H1 (cell line): ENCODE measurements at regions not wholly inside any gene's neighbourhood (a gene's known extent, or its start where the extent isn't known, plus 50 kb on each side); places are given as distances from the start of the nearest gene placed in this dataset.

ENCODE experiments used
- BRCA1 ChIP-seq: IDR thresholded peaks from 2 replicates; pipeline ENCODE4 v1.6.1; 2012; ENCODE audit warnings: low read depth, low read length, improper control_type of control experiment
- EP300 ChIP-seq, 2 experiments: IDR thresholded peaks; 1 replicate in 1 of 2; 2 replicates in 1 of 2; pipeline ENCODE4 v1.6.1; 2011 to 2012; ENCODE audit warnings: low read depth in 2 of 2, low read length in 2 of 2, mild to moderate bottlenecking in 2 of 2, borderline replicate concordance in 1 of 2, inconsistent platforms in 1 of 2, moderate library complexity in 1 of 2
- RBBP5 ChIP-seq: IDR thresholded peaks from 2 replicates; pipeline ENCODE4 v1.7.1; 2012; ENCODE audit warnings: low read depth, mild to moderate bottlenecking, inconsistent platforms, low read length, moderate library complexity, borderline replicate concordance
- RXRA ChIP-seq: IDR thresholded peaks from 2 replicates; pipeline ENCODE4 v1.6.1; 2011; ENCODE audit warnings: low read depth, mild to moderate bottlenecking, low read length, moderate library complexity; ENCODE audit not compliant: insufficient read depth
- SIN3A ChIP-seq, 2 experiments: IDR thresholded peaks in 1 of 2; conservative IDR thresholded peaks in 1 of 2; 2 replicates each; pipeline ENCODE4 v1.6.1; 2011 to 2012; ENCODE audit warnings: low read length in 2 of 2, improper control_type of control experiment in 1 of 2, low read depth in 1 of 2, mild to moderate bottlenecking in 1 of 2
- SP2 ChIP-seq: IDR thresholded peaks from 2 replicates; pipeline ENCODE4 v1.6.1; 2012; ENCODE audit warnings: mild to moderate bottlenecking, low read length, inconsistent platforms
- SUZ12 ChIP-seq: fragments of 200-600 bp; sonication (generic); IDR thresholded peaks from 2 replicates; pipeline ENCODE4 v1.6.1; 2012; ENCODE audit warnings: mild to moderate bottlenecking, inconsistent platforms, low read length, moderate library complexity, mixed read lengths
- TF ChIP-seq, protein P1 (sequence below): IDR thresholded peaks from 2 replicates; pipeline ENCODE4 v1.6.1; 2011; ENCODE audit warnings: low read depth, mild to moderate bottlenecking, low read length; ENCODE audit not compliant: insufficient read depth

DNA sequence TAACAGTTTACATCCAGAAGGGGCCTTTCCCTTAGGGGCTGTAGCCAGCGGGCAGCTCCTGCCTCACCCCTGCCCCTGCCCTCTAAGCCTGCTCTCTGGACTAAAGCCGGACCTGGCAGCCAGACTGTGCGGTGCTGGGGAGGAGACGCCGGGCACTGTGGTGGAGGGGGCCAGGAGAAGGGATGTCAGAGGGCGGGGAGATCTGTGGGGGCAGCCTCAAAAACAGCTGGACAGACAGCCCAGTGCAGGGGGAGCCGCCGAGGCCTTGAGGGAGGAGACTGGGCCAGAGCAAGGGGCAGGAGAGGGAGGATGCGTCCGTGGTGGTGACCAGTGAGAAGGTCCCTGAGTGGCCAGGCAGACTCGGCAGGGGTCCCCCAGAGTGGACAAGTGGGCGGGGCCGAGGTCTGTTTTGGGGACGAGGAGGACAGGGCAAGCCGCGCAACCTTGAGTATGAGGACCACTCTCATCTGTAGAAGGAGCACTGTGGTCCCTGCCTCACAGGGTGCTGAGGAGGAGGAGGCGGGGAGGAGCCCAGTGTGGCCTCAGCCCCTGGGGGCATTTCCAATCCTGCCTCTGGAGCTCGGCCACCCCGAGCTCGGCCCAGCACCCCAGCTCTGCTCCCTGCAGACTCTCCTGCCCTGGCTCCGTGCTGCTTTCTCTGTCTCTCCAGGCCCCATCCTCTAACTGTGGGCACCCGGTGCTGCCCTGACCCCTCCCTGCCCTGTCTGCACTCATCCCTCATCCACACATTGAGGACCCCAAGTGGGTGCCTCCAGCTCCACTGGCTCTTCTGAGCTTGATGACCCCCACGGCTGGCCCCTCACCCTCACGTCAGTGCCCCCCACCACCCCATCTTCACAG is 59.2 kb upstream of the NKX1-1 start (continued):
- no peak for TF ChIP-seq SIN3A (conservative IDR thresholded peaks at IDR 0.05 in 1 of 2, IDR thresholded peaks at IDR 0.05 in 1 of 2; ENCODE audit: low read depth in 1 of 2, low read length in 2 of 2)
- TF ChIP-seq RBBP5: no peak
- TF ChIP-seq RXRA: no peak
- no peak for TF ChIP-seq EP300 (IDR thresholded peaks at IDR 0.05; ENCODE audit: borderline replicate concordance in 1 of 2, low read depth in 2 of 2, low read length in 2 of 2)
- TF ChIP-seq SUZ12: no peak
- TF ChIP-seq SP2: no peak
- TF ChIP-seq, protein P1, sequence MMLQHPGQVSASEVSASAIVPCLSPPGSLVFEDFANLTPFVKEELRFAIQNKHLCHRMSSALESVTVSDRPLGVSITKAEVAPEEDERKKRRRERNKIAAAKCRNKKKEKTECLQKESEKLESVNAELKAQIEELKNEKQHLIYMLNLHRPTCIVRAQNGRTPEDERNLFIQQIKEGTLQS: no peak
- no peak for TF ChIP-seq BRCA1
